ENCODE measurements at regions not wholly inside any gene's neighbourhood (a gene's known extent, or its start where the extent isn't known, plus 50 kb on each side); places are given as distances from the start of the nearest gene placed in this dataset.
"Not testable (repeated sequence)": the region's sequence is repeated elsewhere in the genome, so short reads cannot be mapped to it uniquely, and the experiment has no call there.

DNA sequence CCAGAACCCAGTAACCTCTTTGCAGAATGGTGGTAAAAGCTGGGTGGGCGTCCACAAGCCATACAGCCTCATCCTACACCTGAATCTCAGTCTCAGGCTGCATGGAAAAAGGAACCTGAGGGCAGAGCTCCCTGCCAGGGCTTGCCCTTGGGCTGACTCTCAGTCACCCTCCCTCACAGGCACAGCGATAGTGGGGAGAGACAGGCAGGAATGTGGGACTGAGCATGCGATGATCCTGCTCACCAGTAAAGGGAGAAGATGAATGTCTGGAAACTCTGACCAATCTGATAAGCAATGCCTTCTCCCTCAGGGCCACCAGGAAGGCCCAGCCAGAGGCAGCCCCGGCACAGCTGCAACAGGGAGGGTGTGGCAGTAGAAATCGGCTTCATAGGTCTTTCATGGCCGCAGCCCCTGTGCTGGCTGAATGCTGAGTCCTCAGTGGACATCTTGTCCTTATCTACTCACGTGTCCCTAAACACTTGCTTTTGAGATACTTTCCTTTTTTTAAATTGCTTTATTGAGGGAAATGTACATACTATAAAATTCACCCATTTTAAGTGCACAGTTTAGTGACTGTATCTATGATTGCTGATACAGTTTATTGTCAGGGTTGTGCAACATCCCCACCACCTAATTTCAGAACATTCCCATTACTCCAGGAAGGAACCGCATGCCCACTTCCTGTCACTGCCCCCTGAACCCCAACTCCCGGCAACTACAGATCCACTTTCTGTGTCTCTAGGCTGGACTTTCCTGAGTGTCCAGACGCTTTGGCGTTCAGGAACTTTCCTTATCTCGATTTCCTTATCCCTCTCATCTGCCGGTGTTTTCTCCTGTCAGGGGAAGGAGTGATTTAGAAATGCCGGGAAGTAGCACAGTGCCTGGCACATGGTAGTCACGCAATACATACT is 258.1 kb downstream of the PCNX1 start:
- no peak for DNase-seq (ENCODE audit: low spot score)

DNA sequence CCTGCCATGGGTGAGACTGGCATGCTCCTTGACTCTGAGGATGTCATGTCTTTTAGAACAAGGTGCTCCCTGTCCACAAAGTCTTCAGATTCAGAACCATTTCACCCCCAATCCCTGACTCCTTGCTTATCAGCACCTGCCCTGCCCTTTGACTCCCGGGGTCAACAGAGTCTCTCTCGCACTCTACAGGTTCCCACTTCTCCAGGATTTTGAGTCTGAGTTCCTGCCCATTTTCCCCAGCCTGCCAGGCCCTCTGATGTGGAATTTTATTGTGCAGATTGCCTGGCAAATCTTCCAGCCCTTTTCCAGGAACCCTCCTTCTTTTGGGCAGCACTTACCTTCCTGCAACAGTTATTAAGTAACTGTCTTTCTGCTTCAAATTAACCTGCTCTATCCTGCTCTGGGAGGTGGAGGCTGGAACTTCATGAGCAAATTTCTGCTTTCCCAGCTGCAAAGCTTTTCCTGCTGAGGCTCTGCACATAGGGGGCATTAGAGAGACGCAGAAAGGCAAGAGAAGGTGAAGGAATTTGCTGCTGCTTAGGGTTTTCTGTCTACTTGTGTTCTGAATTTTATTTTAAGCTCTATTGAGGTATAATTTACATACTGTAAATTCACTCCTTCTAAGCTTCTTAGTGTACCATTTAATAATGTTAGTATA is 259.1 kb downstream of the PCNX1 start:
- peak; percentile 53 for DNase-seq (ENCODE audit: low spot score)

DNA sequence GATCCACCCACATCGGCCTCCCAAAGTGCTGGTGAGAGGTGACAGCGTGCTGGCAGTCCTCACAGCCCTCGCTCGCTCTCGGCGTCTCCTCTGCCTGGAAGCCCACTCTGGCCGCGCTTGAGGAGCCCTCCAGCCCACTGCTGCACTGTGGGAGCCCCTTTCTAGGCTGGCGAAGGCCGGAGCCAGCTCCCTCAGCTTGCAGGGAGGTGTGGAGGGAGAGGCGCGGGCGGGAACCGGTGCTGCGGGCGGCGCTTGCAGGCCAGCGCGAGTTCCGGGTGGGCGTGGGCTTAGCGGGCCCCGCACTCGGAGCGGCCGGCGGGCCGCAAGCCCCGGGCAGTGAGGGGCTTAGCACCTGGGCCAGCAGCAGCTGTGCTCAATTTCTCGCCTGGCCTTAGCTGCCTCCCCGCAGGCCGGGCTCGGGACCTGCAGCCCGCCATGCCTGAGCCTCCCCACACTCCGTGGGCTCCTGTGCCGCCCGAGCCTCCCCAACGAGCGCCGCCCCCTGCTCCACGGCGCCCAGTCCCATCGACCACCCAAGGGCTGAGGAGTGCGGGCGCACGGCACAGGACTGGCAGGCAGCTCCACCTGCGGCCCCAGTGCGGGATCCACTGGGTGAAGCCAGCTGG is 260.2 kb downstream of the PCNX1 start:
- not testable (repeated sequence) for DNase-seq (ENCODE audit: low spot score)

DNA sequence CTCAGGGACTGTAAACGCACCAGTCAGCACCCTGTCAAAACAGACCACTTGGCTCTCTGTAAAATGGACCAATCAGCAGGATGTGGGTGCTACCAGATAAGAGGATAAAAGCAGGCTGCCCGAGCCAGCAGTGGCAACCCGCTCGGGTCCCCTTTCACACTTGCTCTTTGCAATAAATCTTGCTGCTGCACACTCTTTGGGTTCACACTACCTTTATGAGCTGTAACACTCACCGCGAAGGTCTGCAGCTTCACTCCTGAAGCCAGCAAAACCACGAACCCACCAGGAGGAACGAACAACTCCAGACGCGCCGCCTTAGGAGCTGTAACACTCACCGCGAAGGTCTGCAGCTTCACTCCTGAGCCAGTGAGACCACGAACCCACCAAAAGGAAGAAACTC is 260.9 kb downstream of the PCNX1 start:
- DNase-seq (ENCODE audit: low spot score): not testable (repeated sequence)

DNA sequence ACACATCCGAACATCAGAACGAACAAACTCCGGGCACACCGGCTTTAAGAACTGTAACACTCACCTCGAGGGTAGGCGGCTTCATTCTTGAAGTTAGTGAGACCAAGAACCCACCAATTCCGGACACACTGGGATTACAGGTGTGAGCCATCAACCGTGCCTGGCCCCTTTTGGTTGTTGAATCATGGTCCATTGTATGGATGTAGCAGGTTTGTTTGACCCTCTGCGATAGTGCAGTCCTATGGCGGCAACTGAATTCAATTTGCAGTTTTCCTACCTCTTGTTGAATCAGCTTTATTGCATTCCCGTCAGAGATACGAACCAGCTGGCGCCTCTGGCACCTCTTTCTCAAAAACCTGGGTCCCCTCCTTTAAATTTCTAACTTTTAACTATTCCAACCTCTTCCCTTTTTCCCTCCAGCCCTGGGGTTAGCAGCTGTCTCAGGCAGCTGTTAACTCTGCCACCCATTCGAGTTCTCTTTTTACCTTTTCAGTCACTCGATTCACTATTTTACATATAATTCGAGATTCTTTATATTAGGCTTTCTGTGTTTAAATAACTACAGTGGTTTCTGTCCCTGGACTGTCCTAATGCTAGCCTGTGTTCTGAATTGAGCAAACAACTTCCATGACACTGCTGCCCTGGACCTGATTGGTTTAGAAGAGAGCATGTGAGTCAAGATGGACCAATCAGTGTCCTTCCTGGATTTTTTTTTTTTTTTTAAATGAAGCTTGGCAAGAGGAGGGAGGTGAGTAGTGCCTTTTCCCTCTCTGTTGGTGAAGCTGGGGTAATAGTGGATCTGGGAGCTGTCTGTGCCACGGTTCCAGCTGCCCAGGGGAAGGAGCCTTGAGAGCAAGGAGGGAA is 261.5 kb downstream of the PCNX1 start:
- no peak for DNase-seq (ENCODE audit: low spot score)

DNA sequence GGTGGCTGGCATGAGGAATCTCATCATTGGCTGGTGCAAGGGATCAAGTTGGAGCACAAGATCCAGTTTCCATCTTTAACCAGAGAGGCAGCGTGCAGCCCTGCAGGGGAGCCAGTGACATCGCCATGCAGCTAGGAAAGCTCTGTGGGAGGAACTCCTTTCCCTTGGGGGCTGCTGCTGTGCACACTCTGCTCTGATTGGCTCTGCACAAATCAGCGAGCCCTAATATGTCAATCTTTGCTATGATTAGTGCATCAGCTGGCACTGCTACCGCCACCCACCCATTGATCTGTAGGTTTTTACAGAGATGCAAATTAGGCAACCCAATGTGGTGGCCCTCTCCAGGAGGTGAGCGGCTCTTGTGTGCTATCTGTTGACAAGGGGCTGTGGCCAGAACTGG is 262.6 kb downstream of the PCNX1 start:
- DNase-seq (ENCODE audit: low spot score): no peak

DNA sequence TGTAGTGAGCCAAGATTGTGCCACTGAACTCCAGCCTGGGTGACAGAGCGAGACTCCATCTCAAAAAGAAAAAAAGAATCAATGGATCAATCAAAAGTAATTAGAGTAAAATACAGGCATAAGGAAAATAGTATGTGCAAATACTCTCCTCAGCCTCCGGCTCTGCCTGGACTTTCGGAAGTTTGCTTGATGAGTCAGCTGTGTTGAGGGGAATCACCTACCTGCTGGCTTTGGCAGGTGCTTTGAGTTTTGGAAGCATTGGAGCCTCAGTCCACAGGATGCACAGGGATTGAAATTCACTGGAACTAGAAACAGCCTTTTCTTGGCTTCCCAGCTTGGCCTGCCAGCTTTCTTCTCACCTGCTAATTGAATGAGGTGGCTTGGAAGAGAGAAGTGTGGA is 268.2 kb downstream of the PCNX1 start:
- peak; percentile 49 for DNase-seq (ENCODE audit: low spot score)

DNA sequence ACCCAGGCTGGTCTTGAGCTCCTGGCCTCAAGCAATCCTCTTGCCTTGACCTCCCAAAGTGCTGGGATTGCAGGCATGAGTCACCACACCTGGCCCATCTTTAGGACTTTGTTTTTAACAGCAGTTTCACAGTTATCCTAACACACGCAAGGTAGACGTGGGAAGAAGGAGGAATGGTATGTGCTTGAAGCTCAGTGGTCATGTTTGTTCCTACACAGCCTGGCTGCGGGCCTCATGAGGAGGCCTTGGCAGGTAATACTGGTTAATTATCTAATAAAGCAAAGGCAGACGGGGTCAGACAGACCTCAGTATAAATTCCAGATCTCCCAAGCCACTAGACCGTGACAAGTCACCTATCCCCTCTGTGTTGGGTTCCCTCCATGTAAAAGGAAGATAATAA is 271.8 kb downstream of the PCNX1 start:
- no peak for DNase-seq (ENCODE audit: low spot score)

DNA sequence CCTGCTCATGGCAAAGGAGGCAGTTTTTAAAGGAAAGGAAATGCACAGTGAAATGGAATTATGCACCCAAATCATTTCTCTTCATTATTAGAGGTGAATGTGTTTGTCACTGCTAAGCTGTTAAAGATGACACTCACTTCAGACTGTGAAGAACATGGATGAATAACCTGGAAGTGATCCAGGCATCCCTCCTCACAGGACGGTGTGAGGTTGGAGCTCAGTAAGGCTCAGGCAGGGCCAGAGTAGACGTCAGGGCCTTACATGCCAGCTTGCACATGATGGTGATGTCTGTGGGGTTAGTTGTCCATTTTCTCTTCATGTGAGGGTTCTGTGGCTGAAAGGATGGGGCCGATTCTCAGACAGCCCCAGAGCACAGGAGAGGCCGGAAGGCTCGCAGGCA is 273.1 kb downstream of the PCNX1 start:
- no peak for DNase-seq (ENCODE audit: low spot score)

DNA sequence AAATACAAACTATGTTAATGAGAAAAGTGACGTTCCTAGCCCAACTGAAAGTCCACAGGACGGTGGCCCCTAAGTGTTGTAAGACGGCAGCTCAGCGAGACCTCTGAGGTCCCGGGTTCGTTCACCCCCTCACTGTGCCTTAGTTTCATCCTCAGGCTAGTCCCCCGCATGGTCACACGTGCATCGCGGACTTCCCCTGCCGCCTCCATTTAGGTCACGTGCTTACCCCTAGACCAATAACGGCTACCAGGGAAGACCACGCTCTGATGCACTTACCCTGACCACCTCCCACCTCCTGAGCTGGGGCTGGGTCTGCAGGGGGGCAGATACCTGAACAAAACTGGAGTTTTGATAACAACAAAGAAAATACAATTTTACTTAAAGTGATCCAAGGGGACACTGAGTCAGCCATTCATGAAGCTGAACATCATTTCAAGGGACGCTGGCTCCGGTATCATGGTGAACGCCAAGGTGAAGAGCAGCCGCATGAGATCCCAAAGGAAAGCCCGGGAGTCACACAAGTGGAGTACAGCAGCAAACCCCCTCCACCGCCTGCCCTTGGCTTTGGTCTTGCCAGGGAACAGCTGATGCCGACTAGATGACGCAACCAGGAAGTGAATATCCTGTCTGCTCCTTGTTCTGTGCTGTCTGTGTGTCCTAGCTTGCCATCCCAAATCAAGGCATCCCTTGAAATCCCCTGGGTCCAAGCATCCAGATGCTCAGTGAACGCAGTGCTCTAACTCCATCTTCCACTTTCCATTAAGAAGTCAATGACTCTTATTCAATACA is 274.1 kb downstream of the PCNX1 start:
- no peak for DNase-seq (ENCODE audit: low spot score)

DNA sequence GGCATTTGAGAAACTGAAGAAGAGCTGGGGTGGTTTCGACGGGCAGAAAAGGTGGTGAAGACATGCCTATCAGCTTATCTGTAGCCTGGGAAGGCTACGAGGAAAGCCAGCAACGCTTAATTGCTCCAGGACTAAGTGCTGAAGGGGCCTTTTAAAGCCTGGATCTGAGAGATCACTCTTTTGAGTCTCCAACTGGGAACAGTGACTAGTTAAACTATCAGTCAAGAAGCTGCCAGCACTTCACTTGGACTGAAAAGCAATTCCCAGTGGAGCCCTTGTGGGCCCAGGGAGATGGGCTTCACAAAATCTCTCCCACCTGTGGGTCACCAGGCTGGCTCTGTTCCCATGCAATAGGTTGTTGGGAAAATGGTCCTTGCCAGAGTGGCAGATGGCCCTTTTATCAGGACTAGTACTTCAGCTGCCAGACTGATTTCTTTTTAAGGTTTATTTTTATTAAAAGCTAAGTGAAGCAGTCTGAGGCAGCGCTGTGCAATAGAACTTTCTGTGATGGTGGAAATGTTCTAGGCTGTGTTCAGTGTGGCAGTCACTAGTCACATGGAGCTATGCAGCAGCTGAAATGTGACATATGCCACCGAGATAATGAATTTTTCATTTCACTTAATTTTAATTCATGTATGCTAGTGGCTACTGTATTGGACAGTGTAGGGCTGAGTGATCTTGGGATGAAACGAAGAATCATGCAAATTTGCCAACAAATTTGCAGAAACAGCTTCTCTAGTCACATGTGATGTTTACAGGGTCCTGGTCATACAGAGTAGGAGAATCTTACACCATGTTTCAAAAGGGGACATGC is 276.8 kb downstream of the PCNX1 start:
- DNase-seq (ENCODE audit: low spot score): no peak

DNA sequence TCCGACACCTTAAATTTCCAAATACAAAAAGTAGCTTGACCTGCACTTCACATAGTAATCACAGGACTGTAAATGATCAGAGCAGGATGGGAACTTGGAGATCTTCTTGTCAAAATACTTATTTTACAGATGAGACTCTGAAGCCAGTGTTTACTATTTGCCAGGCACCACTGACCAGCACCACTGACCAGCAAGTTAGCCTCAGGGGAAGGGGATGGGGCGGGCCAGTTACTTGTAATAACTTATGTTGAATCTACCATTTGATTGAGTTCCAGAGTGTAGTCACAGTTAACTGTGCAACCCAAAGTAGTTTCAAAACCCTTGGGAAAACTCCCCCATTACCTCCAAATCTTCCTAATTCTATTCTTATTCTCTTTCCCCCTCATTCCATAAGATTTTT is 278.4 kb downstream of the PCNX1 start:
- no peak for DNase-seq (ENCODE audit: low spot score)

DNA sequence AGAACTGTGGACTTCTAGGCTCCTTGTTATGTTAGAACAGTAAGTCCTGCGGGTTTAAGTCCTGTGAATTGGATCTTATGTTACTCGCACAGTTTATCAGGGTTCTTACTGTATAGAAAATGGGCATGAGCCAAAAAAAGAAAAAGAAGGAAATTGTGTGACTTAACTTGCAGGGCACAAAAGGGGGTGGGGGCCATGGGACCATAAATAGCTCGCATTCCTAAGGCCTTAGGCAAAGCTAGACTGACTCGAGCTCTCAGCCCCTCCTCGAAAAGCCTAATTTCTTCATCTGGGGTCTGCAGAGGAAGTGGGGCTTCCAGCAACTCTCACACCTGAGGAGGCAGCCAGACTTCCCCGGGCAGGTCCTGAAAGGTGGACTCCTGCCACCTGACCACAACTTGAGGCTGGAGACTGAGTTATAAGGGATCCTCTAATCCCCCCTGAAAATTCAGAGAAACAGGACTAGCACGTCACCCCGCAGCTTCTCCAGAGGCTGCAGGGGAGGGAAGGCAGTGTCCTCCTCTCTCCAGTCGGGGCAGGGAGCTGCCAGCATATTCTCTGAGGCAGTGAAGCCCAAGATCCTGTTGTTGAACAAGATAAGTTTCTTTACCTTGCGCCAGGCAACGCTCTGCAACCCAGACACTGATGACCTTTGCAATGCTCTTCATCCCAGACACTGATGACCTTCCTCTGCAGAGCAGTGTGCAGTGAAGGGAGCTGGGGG is 280.5 kb downstream of the PCNX1 start:
- DNase-seq (ENCODE audit: low spot score): no peak

DNA sequence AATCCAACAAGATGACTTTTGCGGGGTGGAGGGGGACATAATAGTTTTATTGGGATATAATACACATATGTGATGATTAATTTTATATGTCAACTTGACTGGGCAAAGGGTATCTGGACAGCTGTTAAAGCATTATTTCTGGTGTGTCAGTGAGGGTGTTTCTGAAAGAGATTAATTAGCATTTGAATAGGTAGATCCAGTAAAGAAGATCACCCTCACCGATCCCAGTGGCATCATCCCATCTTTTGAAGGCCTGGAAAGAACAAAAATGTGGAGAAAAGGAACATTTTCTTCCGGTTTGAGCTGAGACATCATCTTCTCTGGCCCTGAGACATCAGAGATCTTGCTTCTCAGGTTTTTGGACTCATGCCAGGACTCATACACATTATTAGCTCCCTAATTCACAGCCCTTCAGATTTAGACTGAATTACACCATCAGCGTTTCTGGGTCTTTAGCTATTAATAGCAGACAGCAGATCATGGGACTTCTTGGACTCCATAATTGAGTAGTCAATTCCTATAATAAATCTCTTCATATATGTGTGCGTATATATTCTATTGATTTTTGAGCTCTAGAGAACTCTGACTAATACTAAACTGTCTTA is 283.6 kb downstream of the PCNX1 start:
- DNase-seq (ENCODE audit: low spot score): no peak

DNA sequence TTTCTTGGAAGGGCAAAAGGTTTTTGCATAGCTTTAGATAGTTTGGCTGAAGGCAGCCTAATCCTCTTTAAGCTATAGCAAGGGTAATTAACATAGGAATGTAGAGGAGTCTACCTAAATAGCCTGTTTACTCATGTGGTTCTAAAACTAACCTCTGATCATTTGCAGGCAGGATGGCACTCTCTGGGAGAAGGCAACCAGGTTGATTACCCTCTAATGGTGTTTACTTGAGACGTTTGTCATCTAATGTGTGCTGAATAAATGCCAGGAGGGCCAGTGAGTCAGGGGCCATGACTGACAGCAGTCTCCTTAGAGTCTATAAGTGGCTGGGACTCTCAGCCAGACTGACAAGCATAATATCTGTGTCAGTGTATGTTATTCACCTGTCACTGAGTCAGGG is 286.4 kb downstream of the PCNX1 start:
- no peak for DNase-seq (ENCODE audit: low spot score)

DNA sequence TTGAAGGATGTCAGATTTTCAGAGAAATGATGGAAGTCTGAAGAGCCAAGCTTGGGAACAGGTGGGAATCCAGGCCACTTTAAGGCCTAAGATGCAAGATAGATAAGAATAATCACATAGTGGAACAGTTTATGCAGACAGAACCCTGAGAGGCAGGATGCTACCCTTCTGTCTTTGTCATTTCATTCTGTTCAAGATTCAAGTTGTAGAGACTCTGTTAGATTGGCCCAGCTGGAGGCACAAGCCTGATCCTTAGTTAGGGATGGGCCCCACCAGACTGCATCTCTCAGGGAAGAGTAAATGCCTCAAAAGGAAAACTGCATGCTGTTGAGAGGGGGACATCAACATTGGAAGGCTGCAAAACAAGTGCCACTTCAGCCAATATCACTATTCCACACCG is 287.0 kb downstream of the PCNX1 start:
- DNase-seq (ENCODE audit: low spot score): no peak

DNA sequence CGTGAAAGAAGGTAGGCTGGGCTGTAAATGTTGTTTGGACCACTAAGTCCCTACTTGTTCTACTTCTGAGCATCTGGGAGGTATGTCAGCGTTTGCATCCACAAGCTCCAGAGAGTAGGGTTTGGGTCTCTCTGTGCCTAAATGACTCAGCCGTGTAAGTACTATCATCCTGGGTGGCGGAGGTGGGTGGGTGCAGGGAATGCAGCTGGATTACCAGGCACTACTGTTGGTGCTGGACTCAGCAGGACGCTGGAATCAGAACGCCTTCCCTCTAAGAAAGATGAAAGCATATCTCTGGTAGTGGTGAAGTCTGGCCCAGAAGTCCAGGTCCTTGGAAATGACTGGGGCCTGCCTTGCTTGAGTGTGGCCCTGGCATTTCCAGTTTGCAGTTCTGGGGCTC is 289.7 kb downstream of the PCNX1 start:
- no peak for DNase-seq (ENCODE audit: low spot score)

DNA sequence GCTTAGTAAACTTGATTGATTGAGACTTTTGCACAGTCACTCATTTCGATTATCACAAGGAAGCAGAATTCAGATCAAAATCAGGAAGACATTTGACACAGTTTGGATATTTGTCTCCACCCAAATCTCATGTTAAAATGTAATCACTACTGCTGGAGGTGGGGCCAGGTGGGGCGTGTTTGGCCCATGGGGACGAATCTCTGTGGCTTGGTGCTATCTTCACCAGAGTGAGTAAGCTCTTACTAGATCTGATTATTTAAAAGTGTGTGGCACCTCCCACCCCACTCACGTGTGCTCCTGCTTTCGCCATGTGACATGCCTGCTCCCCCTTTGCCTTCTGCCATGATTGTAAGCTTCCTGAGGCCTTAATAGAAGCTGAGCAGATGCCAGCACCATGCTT is 291.4 kb downstream of the PCNX1 start:
- no peak for DNase-seq (ENCODE audit: low spot score)

DNA sequence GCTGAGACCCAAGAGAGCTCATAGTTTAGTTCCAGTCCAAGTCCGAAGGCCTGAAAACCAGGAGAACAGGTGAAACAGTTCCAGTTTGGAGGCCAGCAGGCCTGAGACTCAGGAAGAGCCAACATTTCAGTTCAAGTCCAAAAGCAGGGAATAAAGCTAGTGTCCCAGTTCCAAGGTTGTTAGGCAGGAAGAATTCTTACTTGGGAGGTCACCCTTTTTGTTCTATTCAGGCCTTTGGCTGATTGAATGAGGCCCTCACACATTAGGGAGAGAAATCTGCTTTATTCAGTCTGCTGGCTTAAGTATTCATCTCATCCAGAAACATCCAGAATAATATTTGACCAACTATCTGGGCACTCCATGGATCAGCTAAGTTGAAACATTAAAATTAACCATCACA is 294.6 kb downstream of the PCNX1 start:
- no peak for DNase-seq (ENCODE audit: low spot score)

All from ureter (tissue), 1 donor.